Umbilical cord (tissue), 1 donor: ENCODE measurements at regions not wholly inside any gene's neighbourhood (a gene's known extent, or its start where the extent isn't known, plus 50 kb on each side); places are given as distances from the start of the nearest gene placed in this dataset.

ENCODE experiments used
- DNase-seq: peaks from one replicate; pipeline ENCODE4 v3.0.0-alpha.2; 2015; ENCODE audit warnings: low spot score

DNA sequence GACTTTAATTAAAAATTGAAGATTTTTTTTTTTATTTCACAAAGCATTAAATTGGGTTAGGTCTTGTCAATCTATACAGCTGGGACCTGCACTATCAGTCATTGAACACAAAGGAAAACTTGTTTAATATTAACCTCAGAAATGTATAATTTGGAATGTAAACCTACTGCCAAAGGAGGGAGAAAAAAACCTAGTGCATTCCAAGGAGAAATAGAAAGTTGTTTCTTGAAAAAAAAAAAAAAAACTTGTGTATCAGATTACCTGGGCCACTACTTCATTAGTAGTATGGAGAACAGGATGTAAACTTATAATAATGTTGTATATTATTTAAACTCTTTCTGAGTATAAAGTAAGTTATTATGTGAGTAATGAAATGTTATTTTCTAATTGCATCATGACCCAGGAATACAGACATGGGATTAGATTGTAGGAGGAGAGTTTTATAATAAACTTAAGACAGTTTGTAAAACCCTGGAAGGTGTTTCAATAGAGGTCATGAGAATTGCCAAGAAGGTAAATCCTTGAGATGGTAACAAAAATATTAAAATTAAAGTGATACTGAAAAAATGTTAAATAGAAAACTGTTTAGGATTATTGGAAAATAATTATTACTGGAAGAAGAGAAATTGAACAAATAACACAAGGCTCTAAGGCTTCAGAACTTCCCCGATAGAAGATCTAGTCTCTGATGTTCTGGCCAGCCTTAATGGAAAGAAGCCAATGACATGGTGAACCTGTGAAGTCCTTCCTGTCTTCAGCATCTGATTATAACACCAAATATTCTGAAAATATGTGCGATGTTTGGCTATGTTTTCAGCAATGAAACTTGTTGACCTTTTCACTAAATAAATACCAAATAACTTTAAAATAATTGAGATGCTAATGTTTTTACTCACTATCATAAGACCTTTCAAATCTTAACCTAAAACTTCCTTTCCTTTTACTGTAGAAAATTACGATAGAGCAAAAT is 412.8 kb upstream of the LYPLAL1 start:
- DNase-seq, result no peak

DNA sequence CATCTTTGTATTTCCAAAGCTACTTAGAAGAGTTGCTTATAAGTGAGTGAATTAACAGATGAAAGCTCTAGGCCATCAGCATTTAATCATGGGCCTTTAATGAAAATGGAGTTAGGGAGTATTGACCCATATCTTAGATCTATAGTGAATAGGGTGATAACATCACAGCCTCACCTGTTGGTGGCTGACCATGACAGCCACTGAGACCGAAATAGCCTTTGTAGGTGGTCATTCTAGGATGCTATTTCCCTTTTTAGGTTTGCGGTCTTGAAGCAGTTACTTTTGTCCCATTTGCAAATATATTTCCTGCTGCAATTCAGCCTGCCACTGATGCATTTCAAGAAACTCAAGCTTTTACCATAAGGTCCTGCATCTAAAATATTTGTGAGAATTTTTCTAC is 410.1 kb upstream of the LYPLAL1 start:
- DNase-seq, result no peak

DNA sequence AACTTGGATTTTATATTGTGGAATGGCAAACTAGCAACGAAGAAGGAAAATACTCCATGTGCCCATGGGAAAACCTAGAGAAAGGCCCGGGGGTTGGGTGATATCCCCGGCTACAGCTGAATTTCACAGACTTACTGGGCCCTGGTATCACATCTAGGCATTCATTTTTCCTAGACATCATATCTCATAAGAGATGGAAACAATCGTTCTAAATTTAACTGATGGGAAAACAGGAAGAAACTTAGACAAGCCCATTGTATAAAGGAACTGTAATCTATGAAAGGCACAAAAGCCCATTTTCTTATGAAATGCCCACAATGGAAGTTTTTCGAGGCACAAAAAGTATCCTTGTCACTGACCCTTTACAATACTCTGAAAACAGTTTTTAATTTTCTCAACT is 407.9 kb upstream of the LYPLAL1 start:
- no peak for DNase-seq

DNA sequence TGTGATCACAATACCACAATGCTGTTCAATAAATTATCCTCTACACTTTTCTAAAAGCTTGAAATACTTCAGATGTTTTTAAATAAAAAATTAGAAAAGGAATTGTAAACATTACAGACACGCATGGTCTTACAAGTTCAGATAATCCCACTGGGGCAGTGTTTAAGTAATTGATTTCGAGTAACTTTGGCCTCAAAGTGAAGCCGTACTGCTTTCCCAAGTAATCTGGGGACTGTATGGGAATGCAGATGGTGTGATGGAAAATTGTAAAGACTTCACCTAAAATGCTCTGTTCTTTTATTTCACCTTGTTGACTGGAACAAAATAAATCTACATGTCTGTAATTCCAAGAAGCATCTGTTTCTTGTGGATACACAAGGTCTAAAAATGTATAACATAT is 401.7 kb upstream of the LYPLAL1 start:
- DNase-seq, result no peak

DNA sequence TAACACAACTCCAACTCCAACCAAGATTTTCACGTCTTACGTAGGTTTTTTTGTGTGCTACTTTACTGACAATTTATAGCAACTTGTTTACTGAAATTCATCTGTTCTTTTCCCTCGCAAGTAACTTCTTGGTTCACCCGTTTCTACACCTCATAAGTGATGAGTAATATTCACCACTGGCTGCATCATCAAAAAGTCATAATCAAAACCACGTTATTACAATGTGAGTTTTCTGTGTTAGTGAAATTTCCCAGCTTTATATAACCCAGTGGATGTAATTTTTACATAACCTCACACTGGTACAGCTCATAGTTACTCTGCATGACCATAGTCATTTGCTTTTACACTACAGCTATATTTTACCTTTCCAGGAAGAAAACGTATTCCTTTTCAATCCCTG is 401.1 kb upstream of the LYPLAL1 start:
- no peak for DNase-seq

DNA sequence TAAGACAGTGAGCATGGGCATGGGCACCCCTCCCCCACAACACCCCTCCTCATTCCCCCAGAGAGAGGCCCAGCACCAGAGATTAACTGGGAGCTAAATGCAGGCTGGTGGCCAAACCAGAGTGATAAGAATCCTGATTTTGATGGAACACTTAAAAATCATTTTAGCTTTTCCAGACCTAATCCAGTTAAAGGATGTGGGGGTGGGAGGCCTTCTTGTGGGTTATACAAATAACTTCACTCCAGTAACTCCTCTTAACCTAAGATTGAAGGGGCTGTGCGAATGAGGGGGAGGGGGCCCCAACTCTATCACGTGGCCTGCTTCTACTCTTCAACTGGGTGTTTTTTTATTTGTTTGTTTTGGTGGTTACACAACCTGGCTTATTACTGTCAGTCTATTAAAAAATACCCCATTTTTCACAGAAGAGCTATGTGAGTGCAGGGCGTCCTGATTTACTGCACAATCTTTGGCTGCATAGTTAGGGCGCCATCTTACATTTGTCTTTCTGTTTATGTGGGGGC is 398.1 kb upstream of the LYPLAL1 start:
- peak; percentile 69 for DNase-seq

DNA sequence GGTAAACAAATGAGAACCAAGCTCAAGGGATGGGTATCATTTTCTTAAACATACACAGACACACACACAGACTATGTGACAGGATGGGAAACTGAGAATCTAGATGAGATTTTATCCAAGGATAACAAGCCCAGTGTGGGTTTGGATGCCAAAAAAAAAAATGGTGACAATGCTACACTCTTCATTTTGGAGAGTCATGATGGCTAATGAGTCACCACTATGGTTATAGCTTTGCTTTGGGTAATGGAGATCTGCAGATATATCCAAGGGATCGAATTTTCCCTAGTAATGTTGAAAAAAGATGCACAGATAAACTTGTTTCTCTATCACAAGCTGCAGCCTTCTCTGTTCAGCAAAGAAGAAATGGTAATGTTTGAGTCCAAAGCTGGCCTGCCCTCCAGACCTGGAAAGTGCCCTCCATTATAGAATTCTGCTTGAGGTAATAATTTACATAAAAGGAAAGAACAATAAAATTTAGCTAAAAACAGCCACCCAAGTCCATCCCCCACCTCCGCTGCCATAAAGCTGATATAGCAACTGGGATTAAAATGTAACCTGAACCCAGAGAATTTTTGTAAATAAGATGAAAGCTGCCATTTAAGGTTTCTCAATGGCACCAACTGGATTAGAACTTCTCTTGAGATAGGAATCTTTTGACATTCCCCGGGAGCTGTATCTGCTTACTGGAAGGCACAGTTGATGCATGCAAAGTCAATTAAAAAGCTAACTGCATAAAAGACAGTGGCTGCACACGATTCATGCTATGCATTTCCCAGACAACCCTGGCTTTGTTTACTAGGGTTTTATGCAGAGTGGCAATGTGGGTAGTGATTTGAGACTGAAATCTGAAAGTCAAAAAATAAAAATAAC is 395.2 kb upstream of the LYPLAL1 start:
- DNase-seq, result no peak

DNA sequence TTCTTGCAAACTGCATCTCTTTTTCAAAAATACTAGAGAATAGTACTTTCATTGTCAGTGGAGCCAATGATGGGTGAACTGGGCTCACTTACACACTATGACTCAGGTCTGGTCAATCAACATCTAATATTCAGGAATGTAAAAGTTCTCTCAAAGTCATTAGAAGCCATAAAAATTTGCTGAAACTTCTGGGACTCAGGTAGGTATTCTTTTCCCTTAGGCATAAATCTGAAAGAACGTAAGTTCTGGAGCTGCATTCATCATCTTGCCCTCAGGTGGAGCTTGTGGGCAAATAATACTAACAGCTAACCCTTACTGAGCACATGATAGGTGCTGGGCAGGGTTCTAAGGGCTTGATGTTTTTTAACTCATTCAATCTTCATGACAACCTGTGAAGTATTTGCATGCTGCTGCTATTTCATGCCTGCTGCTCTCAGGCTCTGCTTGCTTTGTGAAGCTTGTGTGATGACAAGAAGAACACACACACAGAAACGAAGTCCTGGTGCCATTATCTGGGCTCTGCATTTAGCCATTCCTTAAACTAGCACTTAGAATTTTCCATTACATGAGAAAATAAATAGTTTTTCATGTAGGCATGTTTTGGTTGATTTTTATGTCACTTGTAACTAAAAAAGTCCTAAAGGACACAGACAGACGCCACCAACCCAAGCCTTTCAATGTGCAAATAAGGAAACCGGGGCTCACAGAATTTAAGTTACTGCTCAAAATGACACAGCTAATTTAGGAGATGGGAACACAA is 394.2 kb upstream of the LYPLAL1 start:
- no peak for DNase-seq

DNA sequence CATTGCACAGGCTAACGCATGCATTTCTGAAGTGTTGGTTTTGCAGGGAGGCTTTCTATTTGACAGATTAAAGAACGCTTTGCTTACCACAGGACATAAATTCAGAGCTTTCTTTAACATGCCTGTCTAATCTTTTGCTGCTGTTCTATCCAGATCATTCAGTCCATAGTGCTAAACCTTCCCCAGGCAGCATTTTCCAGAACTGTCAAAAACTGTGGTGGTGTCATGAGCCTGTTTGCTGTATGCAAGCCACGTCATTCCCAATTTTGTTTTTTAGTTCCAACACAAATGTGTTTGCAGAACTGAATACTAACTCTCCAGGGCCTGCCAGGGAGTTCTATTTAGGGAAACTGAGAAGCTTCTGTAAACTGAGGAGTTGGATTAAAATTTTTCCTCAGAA is 390.5 kb upstream of the LYPLAL1 start:
- peak; percentile 76 for DNase-seq

DNA sequence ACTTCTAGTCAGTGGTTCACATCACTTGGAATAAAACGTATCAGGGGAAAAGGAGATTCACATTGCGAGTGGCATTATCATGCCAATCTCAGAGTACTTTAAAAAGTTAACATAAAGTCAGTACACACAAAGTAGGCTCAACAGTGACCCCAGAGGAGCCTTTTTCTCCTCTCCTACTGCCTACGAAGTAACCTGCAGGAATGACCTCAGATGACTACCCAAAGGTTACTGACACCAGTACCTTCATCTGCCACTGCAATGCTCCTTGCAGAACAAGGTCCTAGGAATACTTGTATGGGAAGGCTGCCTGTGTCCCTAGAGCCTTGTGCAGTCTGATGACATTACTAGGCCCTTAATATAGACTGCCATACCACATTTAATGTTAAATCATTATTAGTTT is 389.8 kb upstream of the LYPLAL1 start:
- no peak for DNase-seq

DNA sequence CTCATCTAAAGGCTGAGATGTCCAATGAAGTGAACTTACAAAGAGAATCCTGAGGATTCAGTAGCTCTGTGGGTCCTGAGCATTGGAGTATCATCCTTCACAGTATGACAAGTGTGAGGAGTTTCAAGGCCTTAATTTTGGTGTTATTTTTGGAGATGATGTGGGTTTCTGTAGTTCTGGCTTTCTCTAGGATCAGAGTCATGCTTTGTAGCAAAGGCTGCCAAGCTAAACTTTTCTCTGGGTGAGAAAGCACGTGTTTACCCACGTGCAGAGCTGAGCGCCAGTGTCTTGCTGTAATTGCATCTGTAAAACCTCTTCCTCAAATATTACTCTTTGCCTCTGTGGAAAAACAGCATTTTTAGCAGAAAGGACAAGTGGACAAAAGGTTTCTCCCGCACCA is 387.8 kb upstream of the LYPLAL1 start:
- no peak for DNase-seq

DNA sequence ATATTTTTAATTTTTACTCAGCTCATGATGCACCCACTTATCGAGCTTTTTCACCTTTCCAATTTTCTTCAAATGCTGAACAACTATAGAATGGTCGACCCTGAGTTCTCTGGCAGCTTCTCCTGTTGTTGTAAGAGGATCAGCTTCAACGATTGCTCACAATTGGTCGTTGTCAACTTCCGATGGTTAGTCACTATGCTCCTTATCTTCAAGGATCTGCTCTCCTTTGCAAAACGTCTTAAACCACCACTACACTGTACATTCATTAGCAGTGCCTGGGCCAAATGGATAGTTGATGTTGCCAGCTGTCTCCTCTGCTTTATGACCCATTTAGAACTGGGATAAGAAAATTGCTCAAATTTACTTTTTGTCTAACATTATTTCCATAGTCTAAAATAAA is 385.9 kb upstream of the LYPLAL1 start:
- DNase-seq, result no peak

DNA sequence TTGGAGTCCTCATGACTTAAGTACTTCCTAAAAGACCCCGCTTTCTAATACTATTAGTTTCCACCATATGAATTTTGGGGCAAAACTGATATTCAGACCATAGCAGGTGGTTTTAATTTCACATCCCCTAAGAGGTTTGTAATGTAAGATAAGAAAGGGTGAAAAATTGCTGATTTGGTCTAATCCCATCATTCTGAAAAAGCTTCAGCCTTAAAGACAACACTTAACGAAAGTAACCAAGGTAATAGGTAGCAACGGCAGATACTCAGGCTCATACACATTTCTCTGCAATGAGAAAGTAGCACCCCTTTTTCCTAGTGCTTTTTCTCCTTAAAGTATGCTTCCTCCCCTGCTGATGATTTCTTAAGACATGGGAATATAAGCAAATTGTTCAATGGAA is 376.9 kb upstream of the LYPLAL1 start:
- no peak for DNase-seq

DNA sequence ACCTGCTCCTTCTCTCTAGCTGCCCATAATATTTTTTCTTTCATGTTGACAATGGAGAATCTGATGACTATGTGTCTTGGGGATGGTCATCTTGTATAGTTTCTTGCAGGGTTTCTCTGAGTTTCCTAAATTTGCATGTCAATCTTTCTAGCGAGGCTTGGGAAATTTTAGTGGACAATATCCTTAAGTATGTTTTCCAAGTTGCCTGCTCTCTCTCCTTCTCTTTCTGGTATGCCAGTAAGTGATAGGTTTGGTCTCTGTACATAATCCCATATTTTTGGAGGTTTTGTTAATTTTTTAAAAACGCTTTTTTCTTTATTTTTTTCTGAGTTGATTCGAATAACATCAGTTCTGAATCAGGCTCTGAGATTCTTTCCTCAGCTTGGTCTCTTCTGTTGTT is 370.9 kb upstream of the LYPLAL1 start:
- no peak for DNase-seq

DNA sequence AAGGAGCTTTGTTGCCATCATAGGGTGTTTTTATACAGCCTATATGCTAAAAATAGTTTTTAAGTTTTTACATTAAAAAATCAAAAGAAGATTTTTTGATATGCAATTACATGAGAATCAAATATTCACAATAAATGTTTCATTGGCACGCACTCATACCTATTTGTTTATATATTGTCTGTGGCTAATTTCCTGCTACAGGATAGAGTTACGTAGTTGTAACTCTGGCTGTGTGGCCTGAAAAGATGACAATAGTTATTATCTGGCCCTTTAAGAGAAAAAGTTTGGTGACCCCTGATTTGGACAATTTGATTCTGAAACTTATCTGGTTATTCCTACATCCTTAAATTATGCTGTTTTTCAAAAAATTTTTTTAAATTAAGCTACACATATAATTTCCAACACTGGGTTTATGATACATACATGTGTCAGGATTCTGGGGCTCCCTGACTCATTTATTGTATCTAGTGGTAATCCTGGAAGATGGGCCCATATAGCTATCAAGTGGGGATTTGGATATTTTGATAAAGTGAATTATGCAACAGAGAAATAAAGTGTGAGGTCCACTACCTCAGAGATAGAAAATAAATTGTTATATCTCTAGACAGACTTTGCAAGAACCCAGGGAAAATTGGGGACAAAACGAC is 370.2 kb upstream of the LYPLAL1 start:
- DNase-seq, result no peak

DNA sequence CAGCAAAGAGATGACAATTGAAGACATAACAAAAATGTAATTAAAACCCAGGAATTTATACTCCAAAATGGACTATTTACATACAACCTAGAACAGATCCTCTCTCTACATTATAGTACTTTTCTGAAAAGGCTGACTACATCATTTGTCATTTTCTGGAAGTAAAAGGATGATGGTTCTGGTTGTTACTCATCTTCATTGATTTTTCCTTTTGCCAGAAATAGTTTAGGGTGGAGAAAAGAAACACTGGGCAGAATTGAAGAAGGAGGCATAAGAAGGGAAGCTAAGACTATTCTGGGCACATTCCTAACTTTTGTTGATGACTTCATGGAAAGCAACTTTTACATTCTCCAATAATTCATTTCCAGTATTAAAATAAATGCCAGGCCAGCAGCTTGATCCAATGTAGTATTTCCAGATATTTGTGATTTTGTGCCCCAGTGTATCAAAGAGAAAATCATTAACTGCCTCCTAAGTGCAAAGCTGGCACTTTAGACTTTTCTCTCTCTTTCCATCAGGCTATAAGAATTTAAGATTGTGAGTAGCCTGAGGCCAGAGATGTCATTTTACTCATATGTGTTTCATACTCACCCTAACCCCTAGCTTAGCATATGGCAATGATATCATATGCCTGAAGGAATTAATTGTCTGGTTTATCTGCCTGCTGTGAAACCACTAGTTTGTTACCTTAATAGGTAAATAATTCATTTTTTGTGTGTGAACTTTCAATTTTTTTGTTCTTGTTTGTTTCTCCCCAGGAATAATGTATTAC is 369.5 kb upstream of the LYPLAL1 start:
- DNase-seq, result no peak

DNA sequence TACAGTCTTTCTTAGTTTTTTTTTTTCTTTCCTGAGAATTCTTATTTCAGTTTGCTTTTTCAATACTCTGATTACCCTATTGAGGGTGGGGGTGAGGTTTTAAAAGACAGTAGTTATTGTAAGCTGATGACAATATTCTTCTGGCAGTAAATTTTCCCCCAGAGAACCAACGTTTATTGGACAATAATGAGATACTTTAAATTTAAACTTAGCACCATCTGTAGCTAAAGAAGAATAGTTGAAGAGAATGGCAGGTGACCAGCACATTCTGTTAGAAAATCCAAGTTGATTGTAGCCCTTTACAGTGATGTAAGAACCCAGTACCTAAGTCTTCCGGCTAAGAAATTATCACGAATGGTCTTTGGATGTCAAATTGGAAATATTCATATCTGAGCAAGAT is 364.6 kb upstream of the LYPLAL1 start:
- DNase-seq, result no peak

DNA sequence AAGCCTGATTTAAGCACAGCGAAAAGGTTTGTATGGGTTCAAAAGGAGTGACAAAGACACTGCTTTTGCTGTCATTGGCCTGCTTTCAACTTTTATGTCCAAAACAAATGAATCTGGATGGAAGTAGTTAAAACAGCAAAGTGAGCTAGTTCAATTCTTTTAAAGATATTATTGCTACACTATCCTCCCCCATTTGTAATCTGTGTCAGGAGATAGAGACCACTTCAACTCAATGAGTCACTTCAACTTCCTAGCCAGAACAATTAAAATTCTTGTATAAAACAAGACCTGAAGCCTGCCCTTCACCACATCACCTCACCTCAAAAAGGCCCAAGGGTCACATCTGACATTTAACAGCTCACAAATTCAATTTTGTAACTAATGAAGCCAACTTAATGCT is 364.1 kb upstream of the LYPLAL1 start:
- no peak for DNase-seq

DNA sequence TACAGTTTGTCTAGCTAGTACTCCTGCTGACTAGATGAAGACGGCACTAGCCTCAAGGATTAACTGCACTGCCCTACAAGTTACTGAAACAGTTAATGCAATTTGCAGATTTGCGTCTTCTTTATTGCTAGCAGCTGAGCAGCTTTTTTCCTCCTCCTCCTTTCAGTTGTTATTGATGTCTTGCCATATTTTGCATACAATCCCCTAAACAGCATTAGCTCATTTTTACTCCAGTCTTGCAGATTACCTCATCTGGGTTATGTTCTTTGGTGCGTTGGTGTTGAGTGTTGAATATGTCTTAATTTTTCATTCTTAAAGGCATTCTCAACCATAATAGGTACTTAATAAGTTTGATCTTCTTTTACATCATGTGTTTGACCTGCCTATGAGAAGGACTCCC is 363.4 kb upstream of the LYPLAL1 start:
- no peak for DNase-seq

DNA sequence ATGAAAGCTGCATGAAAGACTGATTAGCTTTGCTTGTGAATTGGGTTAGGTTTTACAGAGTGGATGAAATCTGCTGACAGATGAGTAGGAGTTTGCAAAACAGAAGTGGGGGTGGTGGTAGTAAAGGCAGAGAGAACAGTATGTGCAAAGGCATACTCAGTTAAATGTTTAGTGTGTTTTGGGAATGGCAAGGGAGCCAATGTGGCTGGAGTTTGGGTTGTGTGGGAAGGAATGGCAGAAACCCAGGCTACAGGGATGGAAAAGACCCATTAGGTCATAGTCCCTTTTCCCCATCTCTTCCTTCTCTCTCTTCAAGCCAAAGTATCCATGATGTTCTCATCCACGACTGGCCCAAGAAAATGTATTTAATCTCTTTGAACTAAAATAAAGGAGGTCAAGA is 362.2 kb upstream of the LYPLAL1 start:
- no peak for DNase-seq
